Hematopoietic multipotent progenitor cell treated with erythropoietin and hydrocortisone succinate and interleukin-3 and kit ligand, for 4 days (in vitro differentiated cells): ENCODE measurements at regions not wholly inside any gene's neighbourhood (a gene's known extent, or its start where the extent isn't known, plus 50 kb on each side); places are given as distances from the start of the nearest gene placed in this dataset.

Source experiments
- DNase-seq: peaks from one replicate; pipeline ENCODE4 v3.0.0-alpha.2; 2015

DNA sequence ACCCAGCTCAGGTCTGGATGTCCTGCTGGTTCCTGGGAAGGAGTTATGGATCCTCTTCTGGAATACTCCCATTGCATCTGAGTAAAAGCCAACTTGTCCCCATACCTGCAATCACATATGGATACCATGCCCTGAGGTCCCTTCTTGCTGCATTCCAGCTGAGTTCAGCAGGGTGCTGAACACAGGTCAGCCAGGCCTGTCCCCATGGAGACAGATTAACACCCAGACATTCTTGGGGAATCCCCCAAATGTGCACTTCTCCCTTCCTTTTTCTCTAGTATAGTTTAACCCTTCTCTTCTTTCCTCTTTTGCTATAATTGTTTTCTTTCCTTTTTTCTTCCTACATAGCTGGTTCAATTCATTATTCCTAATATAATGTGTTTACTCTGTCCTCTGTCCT is 799.6 kb upstream of the HS6ST1 start:
- no peak for DNase-seq

GRCh38 chr2:129129087-129129486 is 810.4 kb upstream of the HS6ST1 start:
- DNase-seq: no peak

DNA sequence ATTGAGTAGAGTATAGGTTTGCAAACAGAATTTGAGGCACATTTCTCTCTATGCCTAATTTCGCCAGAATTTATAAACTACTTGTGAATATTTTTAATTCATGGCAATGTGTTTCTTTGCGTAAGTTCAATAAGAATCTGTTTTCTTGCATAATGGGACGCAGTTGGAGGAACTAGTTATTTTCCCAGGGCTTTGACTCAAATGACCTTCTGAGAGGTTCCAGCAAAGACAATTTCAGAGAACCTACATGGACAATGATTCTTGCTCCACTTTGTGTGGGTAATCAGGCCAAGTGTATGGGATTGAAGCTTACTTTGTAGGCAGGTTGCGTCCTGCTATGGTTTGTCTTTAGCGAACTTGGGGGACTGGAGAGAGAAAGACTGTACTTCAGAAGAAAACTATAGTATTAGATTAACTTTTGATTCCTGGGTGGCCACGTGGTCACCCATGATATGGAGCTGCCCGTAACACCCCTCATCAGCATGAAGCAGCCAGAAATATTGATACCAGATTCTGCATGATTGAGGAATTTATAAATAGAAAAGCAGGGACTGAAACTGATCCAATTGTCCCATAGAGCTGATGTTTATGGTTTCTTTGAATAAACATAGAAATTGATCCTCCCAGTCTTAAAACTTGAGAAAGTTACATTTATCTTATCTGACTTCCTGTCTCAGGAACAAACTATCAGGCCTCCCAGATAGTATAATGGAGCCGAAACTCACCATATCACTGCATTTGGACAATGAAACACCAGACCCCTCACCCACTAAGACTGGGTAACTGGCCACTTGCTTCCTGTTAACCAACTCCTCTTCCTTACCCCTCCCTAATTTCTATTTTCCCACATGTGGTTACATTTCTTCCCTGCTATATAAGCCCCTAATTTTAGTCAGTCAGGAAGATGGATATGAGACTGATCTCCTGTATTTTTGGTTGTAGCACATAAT is 815.3 kb upstream of the HS6ST1 start:
- DNase-seq: no peak

- DNase-seq: peak; percentile 12
These were observed 816.3 kb upstream of the HS6ST1 start for GRCh38 chr2:129135017-129135416.

GRCh38 chr2:129139380-129139779 is 820.7 kb upstream of the HS6ST1 start:
- no peak for DNase-seq

DNA sequence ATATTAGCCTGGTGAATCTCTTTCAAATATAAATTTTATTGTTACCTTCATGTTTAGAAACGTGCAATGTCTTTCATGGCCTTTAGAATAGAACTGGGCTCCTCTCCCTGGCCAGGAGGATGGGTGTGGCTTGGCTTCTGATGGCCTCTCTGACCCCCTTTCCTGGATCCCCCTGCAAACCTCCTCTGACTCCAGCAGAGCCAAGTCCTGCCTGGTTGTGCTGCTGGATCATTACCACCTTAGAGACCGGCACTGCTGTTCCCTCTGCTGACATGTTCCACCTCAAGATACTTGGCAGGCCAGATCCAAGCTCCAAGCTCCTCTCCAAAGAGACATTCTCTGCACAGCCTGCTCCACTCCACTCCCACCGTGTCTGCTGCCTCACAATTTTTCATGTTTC is 823.8 kb upstream of the HS6ST1 start:
- no peak for DNase-seq

DNA sequence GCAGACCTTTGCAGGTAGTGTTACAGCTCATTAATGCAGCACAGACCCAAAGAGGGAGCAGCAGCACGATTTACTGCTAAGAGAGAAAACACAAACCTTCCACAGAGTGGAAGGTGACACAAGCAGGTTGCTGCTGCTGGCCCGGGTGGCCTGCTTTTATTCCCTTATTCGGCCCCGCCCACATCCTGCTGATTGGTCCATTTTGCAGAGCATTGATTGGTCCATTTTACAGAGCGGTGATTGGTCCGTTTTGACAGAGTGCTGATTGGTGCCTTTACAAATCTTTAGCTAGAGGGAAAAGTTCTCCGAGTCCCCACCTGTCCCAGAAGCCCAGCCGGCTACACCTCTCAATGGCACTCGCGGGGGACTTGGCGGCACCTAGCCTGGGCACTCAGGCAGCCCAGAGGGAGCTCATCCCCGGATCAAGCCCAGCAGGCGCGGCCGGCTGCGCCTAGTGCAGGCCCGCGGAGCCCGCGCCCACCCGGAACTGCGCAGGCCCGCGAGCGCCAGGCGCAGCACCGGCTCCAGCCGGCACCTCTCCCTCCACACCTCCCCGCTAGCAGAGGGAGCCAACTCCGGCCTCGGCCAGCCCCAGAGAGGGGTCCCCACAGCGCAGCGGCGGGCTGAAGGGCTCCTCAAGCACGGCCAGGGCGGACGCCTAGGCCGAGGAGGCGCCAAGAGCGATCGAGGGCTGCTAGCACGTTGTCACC is 825.6 kb upstream of the HS6ST1 start:
- DNase-seq: no peak

- DNase-seq: no peak
These were observed 827.0 kb upstream of the RAB6C start for GRCh38 chr2:129152514-129152913.

GRCh38 chr2:129160879-129161278 is 818.6 kb upstream of the RAB6C start:
- peak; percentile 55 for DNase-seq

DNA sequence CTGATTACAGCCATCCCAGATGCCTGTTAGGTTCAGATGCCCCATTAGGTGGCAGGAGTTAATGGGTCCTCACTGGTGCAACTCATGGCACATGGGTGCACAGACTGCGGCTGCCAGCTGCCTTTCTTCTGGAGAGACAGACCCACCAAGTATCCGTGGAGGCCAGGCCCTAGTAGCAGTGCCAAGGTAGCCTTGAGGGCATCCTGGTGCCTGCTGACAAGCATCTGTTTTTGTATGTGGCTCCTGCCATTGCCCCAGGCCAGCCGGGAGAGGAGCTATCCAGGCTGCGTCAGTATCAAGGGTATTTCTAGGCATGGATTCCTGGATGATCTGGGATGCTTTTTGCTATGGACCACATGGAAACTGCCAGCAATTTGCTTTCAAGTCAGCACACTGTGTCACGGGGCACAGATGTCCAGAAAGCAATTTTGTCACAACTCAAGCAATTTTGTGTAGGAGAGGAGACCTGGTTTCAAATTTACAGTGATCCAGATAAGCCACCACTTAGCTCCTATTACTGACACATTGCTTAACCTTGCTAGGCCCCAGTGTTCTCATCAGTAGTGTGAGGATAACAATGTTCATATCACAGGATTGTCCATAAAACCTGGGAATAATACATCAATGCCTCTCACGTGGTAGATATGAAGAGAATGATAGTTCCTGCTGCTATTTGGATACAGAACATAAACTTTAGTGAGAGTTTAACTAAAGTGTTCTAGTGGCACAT is 815.1 kb upstream of the RAB6C start:
- no peak for DNase-seq

GRCh38 chr2:129165006-129165405 is 814.5 kb upstream of the RAB6C start:
- no peak for DNase-seq

- no peak for DNase-seq
These were observed 812.0 kb upstream of the RAB6C start for GRCh38 chr2:129167456-129167855.

GRCh38 chr2:129170570-129170969 is 808.9 kb upstream of the RAB6C start:
- no peak for DNase-seq

GRCh38 chr2:129174143-129174542 is 805.3 kb upstream of the RAB6C start:
- no peak for DNase-seq

DNA sequence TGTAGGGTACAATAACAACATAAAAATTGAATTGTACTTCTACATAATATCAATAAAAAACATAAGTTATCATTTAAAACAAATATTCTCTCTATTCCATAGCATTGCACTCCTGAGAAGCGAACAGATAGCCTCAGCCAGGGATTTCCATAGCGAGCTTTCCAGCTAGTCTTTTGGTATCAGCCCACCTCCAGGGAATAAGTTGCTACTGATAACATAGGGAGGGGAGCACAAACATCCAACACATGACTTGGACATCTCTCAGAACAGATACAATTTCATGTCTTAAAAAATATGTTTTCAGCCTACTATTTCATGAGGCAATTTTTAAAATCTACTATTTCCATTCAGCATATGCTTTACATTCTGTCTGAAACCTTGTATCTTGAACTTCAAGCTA is 804.4 kb upstream of the RAB6C start:
- no peak for DNase-seq

DNA sequence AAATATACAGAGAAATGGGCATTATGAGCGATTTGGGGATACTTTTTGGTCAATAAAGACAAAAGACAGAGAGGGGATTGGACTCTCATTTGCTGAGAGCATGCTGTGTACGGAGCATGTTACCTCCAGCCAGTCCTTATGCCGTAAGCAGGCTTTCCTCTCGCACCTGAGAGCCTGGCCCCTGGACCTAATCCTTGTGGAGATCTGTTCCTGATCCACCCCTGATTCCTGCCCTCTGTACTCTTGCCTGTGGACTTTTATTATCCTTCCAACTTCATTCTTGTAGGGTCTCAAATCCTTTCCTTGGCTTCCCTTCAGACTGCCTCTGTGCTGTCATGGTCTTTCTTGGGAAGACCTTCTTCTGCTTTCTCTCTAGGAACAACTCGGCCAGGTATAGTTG is 803.1 kb upstream of the RAB6C start:
- no peak for DNase-seq

DNA sequence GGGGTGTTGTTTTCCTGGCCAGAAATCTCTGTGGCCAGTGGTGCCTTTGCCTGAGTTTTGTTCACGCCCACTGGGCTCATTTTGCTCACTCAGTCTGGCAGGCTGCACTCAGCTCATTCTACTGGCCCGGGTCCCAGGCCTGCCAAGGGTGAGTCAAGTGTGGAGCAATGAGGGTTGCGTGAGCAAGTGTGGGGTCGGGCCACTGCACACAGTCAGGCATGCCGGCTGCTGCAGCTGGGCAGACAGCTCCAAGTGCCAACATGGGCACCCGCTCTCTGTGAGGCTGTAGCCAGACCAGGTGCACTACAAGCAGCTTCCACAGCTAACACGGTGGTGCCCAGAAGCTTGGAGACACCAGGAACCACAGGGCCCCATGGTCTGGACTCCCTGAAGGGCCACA is 801.1 kb upstream of the RAB6C start:
- no peak for DNase-seq

DNA sequence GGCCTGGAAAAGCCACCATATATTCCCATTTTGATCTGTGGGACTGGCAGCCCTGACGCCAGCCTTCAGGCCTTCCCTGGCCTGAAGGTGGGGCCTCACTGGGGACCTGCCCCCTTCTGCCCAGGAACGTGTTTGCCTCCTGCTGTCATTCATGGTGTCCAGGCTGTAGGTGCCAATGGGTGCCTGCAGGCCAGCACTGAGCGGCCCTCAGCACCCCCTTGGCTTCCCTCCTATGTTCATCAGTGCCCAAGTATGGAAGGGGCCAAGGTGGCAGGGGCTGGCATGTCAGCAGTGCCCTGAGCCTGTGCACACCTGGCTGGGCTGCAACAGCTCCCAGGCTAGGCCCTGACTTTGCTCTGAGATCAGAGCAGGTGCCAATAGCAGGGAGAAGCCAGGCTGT is 800.3 kb upstream of the RAB6C start:
- DNase-seq: no peak

DNA sequence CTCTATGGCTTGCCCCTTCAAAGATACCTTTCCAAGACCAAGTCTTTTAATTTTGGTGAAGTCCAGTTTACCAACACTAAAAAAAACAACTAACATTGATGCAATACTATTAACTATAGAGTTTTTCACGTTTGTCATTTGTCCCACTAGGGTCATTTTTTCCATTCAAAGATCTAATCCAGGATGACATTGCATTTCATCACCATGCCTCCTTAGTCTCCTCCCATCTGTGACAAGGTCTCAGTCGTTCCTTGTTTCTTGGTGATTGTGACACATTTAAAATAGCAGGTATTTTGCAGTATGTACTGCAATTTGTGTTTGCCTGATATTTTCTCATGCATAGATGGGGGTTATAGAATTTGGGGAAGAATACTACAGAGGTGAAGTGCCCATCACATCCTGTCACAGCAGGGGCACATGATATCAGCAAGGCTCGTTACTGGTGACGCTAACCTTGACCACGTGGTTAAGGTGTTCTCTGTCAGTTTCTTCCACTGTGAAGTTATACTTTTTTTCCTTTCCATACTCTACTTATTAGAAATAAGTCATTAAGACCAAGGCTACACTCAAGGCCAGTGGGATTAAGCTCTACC is 799.2 kb upstream of the RAB6C start:
- DNase-seq: no peak

DNA sequence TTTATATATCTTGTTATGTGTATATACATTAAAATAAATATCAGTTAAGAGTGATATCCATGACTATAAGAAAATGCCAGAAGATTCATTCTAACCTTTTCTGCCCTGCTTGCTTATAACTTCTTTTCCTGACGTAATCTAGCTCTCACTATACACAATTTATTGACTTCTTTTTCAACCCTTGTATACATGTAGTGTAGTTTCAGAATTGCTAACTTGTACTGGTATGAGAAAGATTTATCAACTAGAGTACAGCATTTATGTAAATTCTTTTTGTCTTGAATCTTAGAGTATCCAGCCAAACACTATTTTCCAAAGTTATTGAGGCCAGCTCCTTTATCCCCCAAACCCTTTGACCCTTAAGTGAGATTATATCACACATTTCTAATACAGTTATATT is 798.0 kb upstream of the RAB6C start:
- DNase-seq: no peak

DNA sequence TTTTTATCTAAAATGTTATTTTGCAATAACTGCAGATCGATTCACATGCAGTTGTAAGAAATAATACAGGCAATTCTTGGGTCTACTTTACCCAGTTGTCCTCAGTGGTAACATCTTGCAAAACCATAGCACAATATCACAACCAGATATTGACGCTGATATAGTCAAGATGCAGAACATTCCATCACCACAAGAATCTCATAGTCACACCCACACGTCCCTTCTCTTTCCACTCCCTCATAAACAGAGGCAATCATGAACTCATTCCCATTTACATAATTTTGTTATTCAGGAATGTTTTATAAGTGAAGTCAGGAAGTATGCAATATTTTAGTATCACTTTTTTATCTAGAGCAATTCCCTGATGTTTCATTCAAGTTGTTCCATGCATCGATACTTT is 797.5 kb upstream of the RAB6C start:
- no peak for DNase-seq

- DNase-seq: no peak
These were observed 792.1 kb upstream of the RAB6C start for GRCh38 chr2:129187343-129187742.

GRCh38 chr2:129188451-129188850 is 791.0 kb upstream of the RAB6C start:
- no peak for DNase-seq
